H1 (cell line): ENCODE measurements at regions not wholly inside any gene's neighbourhood (a gene's known extent, or its start where the extent isn't known, plus 50 kb on each side); places are given as distances from the start of the nearest gene placed in this dataset.

Source experiments
- KDM1A ChIP-seq: fragments of 200-600, 300-600 bp; sonication (generic); IDR thresholded peaks from 2 replicates; pipeline ENCODE4 v1.7.1; 2016; ENCODE audit warnings: mild to moderate bottlenecking, low read length, borderline replicate concordance
- KDM4A ChIP-seq: IDR thresholded peaks from one replicate; pipeline ENCODE4 v1.7.1; 2012; ENCODE audit warnings: low read depth, mild to moderate bottlenecking, moderate library complexity, low read length, inconsistent platforms; ENCODE audit not compliant: severe bottlenecking
- RNF2 ChIP-seq: fragments of 200-900, 300-1000 bp; sonication (generic); IDR thresholded peaks from 2 replicates; pipeline ENCODE4 v1.7.1; 2016; ENCODE audit warnings: borderline replicate concordance, low read depth, mild to moderate bottlenecking, antibody characterized with exemption, low read length; ENCODE audit not compliant: poor library complexity, severe bottlenecking; ENCODE audit errors: missing control alignments
- SUZ12 ChIP-seq: fragments of 200-600 bp; sonication (generic); IDR thresholded peaks from 2 replicates; pipeline ENCODE4 v1.6.1; 2012; ENCODE audit warnings: mild to moderate bottlenecking, inconsistent platforms, low read length, moderate library complexity, mixed read lengths
- TF ChIP-seq, protein P1 (sequence below): fragments of 300-600 bp; sonication (generic); IDR thresholded peaks from 2 replicates; pipeline ENCODE4 v1.7.1; 2012; ENCODE audit warnings: low read length, moderate library complexity, mild to moderate bottlenecking, inconsistent platforms; ENCODE audit not compliant: insufficient replicate concordance

DNA sequence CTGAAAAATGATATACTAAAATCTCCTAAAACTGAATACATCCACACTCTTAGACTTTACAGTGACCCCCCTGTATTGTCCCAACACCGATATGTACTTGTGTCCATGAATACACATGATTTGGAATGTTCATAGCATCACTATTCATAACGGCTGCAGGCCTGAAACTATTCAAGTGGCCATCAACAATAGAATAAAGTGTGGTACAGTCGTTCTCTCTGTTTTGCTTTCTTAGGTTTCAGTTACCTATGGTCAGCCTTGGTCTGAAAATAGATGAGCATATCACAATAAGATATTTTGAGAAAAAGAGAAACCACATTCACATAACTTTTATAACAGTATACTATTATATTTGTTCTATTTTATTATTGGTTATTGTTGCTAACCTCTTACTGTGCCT, 150.6 kb downstream of the ASCL4 start (continued):
- TF ChIP-seq, protein P1, sequence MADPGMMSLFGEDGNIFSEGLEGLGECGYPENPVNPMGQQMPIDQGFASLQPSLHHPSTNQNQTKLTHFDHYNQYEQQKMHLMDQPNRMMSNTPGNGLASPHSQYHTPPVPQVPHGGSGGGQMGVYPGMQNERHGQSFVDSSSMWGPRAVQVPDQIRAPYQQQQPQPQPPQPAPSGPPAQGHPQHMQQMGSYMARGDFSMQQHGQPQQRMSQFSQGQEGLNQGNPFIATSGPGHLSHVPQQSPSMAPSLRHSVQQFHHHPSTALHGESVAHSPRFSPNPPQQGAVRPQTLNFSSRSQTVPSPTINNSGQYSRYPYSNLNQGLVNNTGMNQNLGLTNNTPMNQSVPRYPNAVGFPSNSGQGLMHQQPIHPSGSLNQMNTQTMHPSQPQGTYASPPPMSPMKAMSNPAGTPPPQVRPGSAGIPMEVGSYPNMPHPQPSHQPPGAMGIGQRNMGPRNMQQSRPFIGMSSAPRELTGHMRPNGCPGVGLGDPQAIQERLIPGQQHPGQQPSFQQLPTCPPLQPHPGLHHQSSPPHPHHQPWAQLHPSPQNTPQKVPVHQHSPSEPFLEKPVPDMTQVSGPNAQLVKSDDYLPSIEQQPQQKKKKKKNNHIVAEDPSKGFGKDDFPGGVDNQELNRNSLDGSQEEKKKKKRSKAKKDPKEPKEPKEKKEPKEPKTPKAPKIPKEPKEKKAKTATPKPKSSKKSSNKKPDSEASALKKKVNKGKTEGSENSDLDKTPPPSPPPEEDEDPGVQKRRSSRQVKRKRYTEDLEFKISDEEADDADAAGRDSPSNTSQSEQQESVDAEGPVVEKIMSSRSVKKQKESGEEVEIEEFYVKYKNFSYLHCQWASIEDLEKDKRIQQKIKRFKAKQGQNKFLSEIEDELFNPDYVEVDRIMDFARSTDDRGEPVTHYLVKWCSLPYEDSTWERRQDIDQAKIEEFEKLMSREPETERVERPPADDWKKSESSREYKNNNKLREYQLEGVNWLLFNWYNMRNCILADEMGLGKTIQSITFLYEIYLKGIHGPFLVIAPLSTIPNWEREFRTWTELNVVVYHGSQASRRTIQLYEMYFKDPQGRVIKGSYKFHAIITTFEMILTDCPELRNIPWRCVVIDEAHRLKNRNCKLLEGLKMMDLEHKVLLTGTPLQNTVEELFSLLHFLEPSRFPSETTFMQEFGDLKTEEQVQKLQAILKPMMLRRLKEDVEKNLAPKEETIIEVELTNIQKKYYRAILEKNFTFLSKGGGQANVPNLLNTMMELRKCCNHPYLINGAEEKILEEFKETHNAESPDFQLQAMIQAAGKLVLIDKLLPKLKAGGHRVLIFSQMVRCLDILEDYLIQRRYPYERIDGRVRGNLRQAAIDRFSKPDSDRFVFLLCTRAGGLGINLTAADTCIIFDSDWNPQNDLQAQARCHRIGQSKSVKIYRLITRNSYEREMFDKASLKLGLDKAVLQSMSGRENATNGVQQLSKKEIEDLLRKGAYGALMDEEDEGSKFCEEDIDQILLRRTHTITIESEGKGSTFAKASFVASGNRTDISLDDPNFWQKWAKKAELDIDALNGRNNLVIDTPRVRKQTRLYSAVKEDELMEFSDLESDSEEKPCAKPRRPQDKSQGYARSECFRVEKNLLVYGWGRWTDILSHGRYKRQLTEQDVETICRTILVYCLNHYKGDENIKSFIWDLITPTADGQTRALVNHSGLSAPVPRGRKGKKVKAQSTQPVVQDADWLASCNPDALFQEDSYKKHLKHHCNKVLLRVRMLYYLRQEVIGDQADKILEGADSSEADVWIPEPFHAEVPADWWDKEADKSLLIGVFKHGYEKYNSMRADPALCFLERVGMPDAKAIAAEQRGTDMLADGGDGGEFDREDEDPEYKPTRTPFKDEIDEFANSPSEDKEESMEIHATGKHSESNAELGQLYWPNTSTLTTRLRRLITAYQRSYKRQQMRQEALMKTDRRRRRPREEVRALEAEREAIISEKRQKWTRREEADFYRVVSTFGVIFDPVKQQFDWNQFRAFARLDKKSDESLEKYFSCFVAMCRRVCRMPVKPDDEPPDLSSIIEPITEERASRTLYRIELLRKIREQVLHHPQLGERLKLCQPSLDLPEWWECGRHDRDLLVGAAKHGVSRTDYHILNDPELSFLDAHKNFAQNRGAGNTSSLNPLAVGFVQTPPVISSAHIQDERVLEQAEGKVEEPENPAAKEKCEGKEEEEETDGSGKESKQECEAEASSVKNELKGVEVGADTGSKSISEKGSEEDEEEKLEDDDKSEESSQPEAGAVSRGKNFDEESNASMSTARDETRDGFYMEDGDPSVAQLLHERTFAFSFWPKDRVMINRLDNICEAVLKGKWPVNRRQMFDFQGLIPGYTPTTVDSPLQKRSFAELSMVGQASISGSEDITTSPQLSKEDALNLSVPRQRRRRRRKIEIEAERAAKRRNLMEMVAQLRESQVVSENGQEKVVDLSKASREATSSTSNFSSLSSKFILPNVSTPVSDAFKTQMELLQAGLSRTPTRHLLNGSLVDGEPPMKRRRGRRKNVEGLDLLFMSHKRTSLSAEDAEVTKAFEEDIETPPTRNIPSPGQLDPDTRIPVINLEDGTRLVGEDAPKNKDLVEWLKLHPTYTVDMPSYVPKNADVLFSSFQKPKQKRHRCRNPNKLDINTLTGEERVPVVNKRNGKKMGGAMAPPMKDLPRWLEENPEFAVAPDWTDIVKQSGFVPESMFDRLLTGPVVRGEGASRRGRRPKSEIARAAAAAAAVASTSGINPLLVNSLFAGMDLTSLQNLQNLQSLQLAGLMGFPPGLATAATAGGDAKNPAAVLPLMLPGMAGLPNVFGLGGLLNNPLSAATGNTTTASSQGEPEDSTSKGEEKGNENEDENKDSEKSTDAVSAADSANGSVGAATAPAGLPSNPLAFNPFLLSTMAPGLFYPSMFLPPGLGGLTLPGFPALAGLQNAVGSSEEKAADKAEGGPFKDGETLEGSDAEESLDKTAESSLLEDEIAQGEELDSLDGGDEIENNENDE: no peak
- TF ChIP-seq SUZ12 (no peak), KDM4A (no peak), KDM1A (no peak), RNF2 (no peak)
- TF ChIP-seq, all 59 proteins: peak for 0
